Progenitor cell of endocrine pancreas (in vitro differentiated cells): ENCODE measurements at regions not wholly inside any gene's neighbourhood (a gene's known extent, or its start where the extent isn't known, plus 50 kb on each side); places are given as distances from the start of the nearest gene placed in this dataset.
A peak's percentile ranks its signal among the peaks of the same experiment; 100 is the strongest.
"Not testable (repeated sequence)": the region's sequence is repeated elsewhere in the genome, so short reads cannot be mapped to it uniquely, and the experiment has no call there.

Experiments
- DNase-seq: peaks from one replicate; pipeline ENCODE4 v3.0.0; 2021; ENCODE audit warnings: low spot score; ENCODE audit not compliant: unreplicated experiment
- H3K27ac Mint-ChIP-seq: 2 replicates; pipeline ENCODE4 v1.8.0; 2021; ENCODE audit warnings: mild to moderate bottlenecking, moderate library complexity, mixed read lengths
- H3K27me3 Mint-ChIP-seq: 2 replicates; pipeline ENCODE4 v1.8.0; 2021; ENCODE audit warnings: mixed read lengths
- H3K36me3 Mint-ChIP-seq: 2 replicates; pipeline ENCODE4 v1.8.0; 2022; ENCODE audit warnings: mixed read lengths; ENCODE audit not compliant: insufficient read depth
- H3K4me1 Mint-ChIP-seq: 2 replicates; pipeline ENCODE4 v1.8.0; 2021; ENCODE audit warnings: low read depth, mixed read lengths
- H3K4me3 Mint-ChIP-seq: 2 replicates; pipeline ENCODE4 v1.8.0; 2021; ENCODE audit warnings: low read depth, mild to moderate bottlenecking, moderate library complexity, mixed read lengths
- H3K9me3 Mint-ChIP-seq: 2 replicates; pipeline ENCODE4 v1.8.0; 2021; ENCODE audit warnings: low read depth, mixed read lengths
- CTCF ChIP-seq: fragments of 200-600 bp; sonication (generic); IDR thresholded peaks from one replicate; pipeline ENCODE4 v1.5.0; 2021; ENCODE audit warnings: antibody characterized with exemption, mild to moderate bottlenecking; ENCODE audit not compliant: unreplicated experiment

DNA sequence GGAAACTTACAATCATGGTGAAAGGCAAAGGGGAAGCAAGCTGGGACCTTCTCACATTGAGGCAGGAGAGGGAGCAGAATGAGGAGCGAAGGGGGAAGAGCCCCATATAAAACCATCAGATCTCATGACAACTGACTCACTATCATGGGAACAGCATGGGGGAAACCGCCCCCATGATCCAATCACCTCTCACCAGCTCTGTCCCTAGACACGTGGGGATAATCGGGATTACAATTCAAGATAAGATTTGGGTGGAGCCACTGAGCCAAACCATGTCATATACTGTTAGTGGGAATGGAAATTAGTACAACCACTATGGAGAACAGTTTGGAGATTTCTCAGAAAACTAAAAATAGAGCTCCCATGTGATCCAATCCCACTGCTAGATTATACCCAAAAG, 163.7 kb downstream of the MANEA start:
- Mint-ChIP-seq H3K36me3 (no peaks in the 10 kb centered on the region), H3K9me3 (no peaks in the 10 kb centered on the region), H3K4me3 (no peak overlapping the region), H3K27ac (no peak overlapping the region), H3K27me3 (no peaks in the 10 kb centered on the region), H3K4me1 (peaks cover 1% of the 10 kb centered on the region)
- TF ChIP-seq CTCF: no peak
- DNase-seq: no peak

- Mint-ChIP-seq H3K4me1 (peaks cover 1% of the 10 kb centered on the region), H3K27me3 (no peaks in the 10 kb centered on the region), H3K9me3 (no peaks in the 10 kb centered on the region), H3K36me3 (no peaks in the 10 kb centered on the region), H3K4me3 (no peak overlapping the region), H3K27ac (no peak overlapping the region)
- no peak for DNase-seq
- no peak for TF ChIP-seq CTCF
Observed at GRCh38 chr6:95742767-95743289, 165.5 kb downstream of the MANEA start.

GRCh38 chr6:95743591-95743990, 166.3 kb downstream of the MANEA start:
- DNase-seq: no peak
- no peaks in the 10 kb centered on the region for H3K36me3 Mint-ChIP-seq
- H3K27me3 Mint-ChIP-seq: no peaks in the 10 kb centered on the region
- H3K4me1 Mint-ChIP-seq: peaks cover 1% of the 10 kb centered on the region
- H3K9me3 Mint-ChIP-seq: no peaks in the 10 kb centered on the region
- H3K27ac Mint-ChIP-seq: no peak overlapping the region
- H3K4me3 Mint-ChIP-seq: no peak overlapping the region
- TF ChIP-seq CTCF: no peak

DNA sequence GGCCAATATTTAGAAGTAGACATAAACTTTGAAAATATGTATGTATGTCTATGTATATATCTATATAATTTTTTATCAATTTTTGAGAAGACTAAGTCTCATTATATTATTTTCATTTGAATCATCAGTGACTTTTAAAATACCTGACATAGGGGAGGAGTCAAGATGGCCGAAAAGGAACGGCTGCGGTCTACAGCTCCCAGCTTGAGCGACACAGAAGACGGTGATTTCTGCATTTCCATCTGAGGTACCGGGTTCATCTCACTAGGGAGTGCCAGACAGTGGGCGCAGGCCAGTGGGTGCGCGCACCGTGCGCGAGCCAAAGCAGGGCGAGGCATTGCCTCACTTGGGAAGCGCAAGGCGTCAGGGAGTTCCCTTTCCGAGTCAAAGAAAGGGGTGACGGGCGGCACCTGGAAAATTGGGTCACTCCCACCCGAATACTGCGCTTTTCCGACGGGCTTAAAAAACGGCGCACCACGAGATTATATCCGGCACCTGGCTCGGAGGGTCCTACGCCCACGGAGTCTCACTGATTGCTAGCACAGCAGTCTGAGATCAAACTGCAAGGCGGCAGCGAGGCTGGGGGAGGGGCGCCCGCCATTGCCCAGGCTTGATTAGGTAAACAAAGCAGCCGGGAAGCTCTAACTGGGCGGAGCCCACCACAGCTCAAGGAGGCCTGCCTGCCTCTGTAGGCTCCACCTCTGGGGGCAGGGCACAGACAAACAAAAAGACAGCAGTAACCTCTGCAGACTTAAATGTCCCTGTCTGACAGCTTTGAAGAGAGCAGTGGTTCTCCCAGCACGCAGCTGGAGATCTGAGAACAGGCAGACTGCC, 181.1 kb downstream of the MANEA start:
- not testable (repeated sequence) for DNase-seq, H3K36me3 Mint-ChIP-seq, H3K4me1 Mint-ChIP-seq, H3K27me3 Mint-ChIP-seq, H3K9me3 Mint-ChIP-seq
- H3K4me3 Mint-ChIP-seq: peak overlapping the region; percentile 73
- H3K27ac Mint-ChIP-seq: peak overlapping the region; percentile 92

DNA sequence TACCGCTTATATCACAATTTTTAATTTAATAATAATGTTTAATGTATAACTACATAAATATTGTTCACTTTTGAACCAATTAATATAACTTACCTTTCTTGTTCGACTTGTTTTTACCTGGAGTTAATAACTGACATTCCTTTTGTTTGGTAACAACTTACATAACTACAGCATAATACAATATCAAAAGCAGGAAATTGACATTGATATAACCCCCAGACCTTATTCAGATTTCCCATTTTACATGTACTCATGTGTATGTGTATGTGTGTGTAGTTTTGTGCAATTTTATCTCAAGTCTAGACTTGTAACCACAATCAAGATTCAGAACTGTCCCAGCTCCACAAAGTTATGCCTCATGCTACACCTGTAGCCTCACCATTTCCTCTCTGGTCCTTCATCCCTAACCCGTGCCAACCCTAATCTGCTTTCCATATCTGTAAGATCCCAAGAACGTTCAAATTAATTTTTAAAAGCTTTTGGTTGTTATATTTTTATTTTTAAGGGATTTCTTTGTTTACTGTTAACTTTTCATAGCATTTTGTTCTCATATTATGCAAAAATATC, 190.6 kb downstream of the MANEA start:
- no peak for DNase-seq
- Mint-ChIP-seq H3K27ac (no peak overlapping the region), H3K36me3 (no peaks in the 10 kb centered on the region), H3K4me3 (no peak overlapping the region), H3K4me1 (peaks cover 4% of the 10 kb centered on the region), H3K27me3 (peaks cover 3% of the 10 kb centered on the region), H3K9me3 (no peaks in the 10 kb centered on the region)
- no peak for TF ChIP-seq CTCF

GRCh38 chr6:95768539-95768938, 191.2 kb downstream of the MANEA start:
- no peaks in the 10 kb centered on the region for H3K36me3 Mint-ChIP-seq
- H3K9me3 Mint-ChIP-seq: no peaks in the 10 kb centered on the region
- H3K27ac Mint-ChIP-seq: no peak overlapping the region
- peak; percentile 18 for TF ChIP-seq CTCF
- H3K27me3 Mint-ChIP-seq: peaks cover 3% of the 10 kb centered on the region
- H3K4me1 Mint-ChIP-seq: peaks cover 4% of the 10 kb centered on the region
- no peak overlapping the region for H3K4me3 Mint-ChIP-seq
- DNase-seq: no peak
